ENCODE measurements at regions not wholly inside any gene's neighbourhood (a gene's known extent, or its start where the extent isn't known, plus 50 kb on each side); places are given as distances from the start of the nearest gene placed in this dataset.

- no peak overlapping the region for H2AFZ ChIP-seq (ENCODE audit: low read depth, low read length)
- no peak overlapping the region for H3K9ac ChIP-seq (ENCODE audit: low read depth, low read length)
- DNase-seq = no peak
- H3K27me3 ChIP-seq (ENCODE audit: insufficient read depth, low read length, poor library complexity) = no peaks in the 10 kb centered on the region
- no peak overlapping the region for H3K27ac ChIP-seq (ENCODE audit: low read length)
- no peaks in the 10 kb centered on the region for H3K4me1 ChIP-seq (ENCODE audit: insufficient read depth, low read length)
- TF ChIP-seq, protein P1, sequence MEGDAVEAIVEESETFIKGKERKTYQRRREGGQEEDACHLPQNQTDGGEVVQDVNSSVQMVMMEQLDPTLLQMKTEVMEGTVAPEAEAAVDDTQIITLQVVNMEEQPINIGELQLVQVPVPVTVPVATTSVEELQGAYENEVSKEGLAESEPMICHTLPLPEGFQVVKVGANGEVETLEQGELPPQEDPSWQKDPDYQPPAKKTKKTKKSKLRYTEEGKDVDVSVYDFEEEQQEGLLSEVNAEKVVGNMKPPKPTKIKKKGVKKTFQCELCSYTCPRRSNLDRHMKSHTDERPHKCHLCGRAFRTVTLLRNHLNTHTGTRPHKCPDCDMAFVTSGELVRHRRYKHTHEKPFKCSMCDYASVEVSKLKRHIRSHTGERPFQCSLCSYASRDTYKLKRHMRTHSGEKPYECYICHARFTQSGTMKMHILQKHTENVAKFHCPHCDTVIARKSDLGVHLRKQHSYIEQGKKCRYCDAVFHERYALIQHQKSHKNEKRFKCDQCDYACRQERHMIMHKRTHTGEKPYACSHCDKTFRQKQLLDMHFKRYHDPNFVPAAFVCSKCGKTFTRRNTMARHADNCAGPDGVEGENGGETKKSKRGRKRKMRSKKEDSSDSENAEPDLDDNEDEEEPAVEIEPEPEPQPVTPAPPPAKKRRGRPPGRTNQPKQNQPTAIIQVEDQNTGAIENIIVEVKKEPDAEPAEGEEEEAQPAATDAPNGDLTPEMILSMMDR (IDR thresholded peaks at IDR 0.05; ENCODE audit: borderline replicate concordance, extremely low read depth, low read length, poor library complexity, severe bottlenecking) = no peak
- TF ChIP-seq EZH2 (IDR thresholded peaks at IDR 0.05; ENCODE audit: borderline replicate concordance, low read depth, low read length, severe bottlenecking) = no peak
- H3K36me3 ChIP-seq (ENCODE audit: insufficient read depth, low read length) = no peaks in the 10 kb centered on the region
- no peaks in the 10 kb centered on the region for H3K79me2 ChIP-seq (ENCODE audit: insufficient read depth, low read length)
- no peak overlapping the region for H3K4me3 ChIP-seq (ENCODE audit: low read depth in 1 of 2, low read length in 2 of 2)
- H4K20me1 ChIP-seq (ENCODE audit: insufficient read depth, low read length) = no peaks in the 10 kb centered on the region
- ATAC-seq (ENCODE audit: insufficient read depth, low read depth) = no peak
- H3K9me3 ChIP-seq (ENCODE audit: insufficient read depth, low read length, severe bottlenecking) = no peaks in the 10 kb centered on the region
- no peak overlapping the region for H3K4me2 ChIP-seq (ENCODE audit: insufficient read depth, low read length)
These were observed 368.0 kb downstream of the GBA3 start for GRCh38 chr4:23060776-23061175.

GRCh38 chr4:23058165-23058776 lies 365.5 kb downstream of the GBA3 start:
- ATAC-seq (ENCODE audit: insufficient read depth, low read depth) (no peak), DNase-seq (no peak)

DNA sequence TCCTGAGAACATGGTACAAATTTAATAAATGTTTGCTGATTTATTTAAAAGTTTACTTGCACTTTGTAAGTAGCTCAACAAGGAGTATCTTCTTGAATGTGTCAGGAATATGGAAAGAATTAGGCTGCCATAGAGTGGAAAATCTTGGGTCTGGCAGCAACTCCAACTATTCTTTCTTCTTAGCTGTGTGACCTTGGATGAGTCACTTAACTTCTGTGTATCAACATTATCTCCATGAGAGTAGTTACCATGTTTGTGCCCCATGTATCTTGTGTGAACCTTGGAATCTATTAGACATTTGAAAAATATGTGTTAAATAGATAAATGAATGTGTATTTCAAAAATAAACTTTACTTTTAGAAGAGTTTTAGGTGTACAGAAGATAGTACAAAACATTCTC lies 348.8 kb downstream of the GBA3 start:
- H3K4me3 ChIP-seq (ENCODE audit: low read depth in 1 of 2, low read length in 2 of 2) = no peak overlapping the region
- H3K9ac ChIP-seq (ENCODE audit: low read depth, low read length) = no peak overlapping the region
- H3K4me1 ChIP-seq (ENCODE audit: insufficient read depth, low read length) = no peaks in the 10 kb centered on the region
- ATAC-seq (ENCODE audit: insufficient read depth, low read depth) = no peak
- H4K20me1 ChIP-seq (ENCODE audit: insufficient read depth, low read length) = no peaks in the 10 kb centered on the region
- H3K27me3 ChIP-seq (ENCODE audit: insufficient read depth, low read length, poor library complexity) = no peaks in the 10 kb centered on the region
- no peak overlapping the region for H2AFZ ChIP-seq (ENCODE audit: low read depth, low read length)
- no peaks in the 10 kb centered on the region for H3K79me2 ChIP-seq (ENCODE audit: insufficient read depth, low read length)
- H3K9me3 ChIP-seq (ENCODE audit: insufficient read depth, low read length, severe bottlenecking) = no peaks in the 10 kb centered on the region
- no peak for DNase-seq
- no peak overlapping the region for H3K4me2 ChIP-seq (ENCODE audit: insufficient read depth, low read length)
- no peak overlapping the region for H3K27ac ChIP-seq (ENCODE audit: low read length)
- H3K36me3 ChIP-seq (ENCODE audit: insufficient read depth, low read length) = no peaks in the 10 kb centered on the region
- no peak for TF ChIP-seq EZH2 (IDR thresholded peaks at IDR 0.05; ENCODE audit: borderline replicate concordance, low read depth, low read length, severe bottlenecking)
- TF ChIP-seq, protein P1 (IDR thresholded peaks at IDR 0.05; ENCODE audit: borderline replicate concordance, extremely low read depth, low read length, poor library complexity, severe bottlenecking) = no peak

More at GRCh38 chr4:23058165-23058776, 365.5 kb downstream of the GBA3 start:
- H3K27me3 ChIP-seq (ENCODE audit: insufficient read depth, low read length, poor library complexity) = no peaks in the 10 kb centered on the region
- H3K4me2 ChIP-seq (ENCODE audit: insufficient read depth, low read length) = no peak overlapping the region
- H3K27ac ChIP-seq (ENCODE audit: low read length) = no peak overlapping the region
- no peaks in the 10 kb centered on the region for H3K36me3 ChIP-seq (ENCODE audit: insufficient read depth, low read length)
- no peak overlapping the region for H2AFZ ChIP-seq (ENCODE audit: low read depth, low read length)
- H3K4me3 ChIP-seq (ENCODE audit: low read depth in 1 of 2, low read length in 2 of 2) = no peak overlapping the region
- H3K79me2 ChIP-seq (ENCODE audit: insufficient read depth, low read length) = no peaks in the 10 kb centered on the region
- H3K9ac ChIP-seq (ENCODE audit: low read depth, low read length) = no peak overlapping the region
- no peaks in the 10 kb centered on the region for H3K9me3 ChIP-seq (ENCODE audit: insufficient read depth, low read length, severe bottlenecking)
- no peak for TF ChIP-seq EZH2 (IDR thresholded peaks at IDR 0.05; ENCODE audit: borderline replicate concordance, low read depth, low read length, severe bottlenecking)
- TF ChIP-seq, protein P1 (IDR thresholded peaks at IDR 0.05; ENCODE audit: borderline replicate concordance, extremely low read depth, low read length, poor library complexity, severe bottlenecking) = no peak
- H3K4me1 ChIP-seq (ENCODE audit: insufficient read depth, low read length) = no peaks in the 10 kb centered on the region
- H4K20me1 ChIP-seq (ENCODE audit: insufficient read depth, low read length) = no peaks in the 10 kb centered on the region

Data from DND-41 (cell line).